ENCODE measurements at regions not wholly inside any gene's neighbourhood (a gene's known extent, or its start where the extent isn't known, plus 50 kb on each side); places are given as distances from the start of the nearest gene placed in this dataset.

DNA sequence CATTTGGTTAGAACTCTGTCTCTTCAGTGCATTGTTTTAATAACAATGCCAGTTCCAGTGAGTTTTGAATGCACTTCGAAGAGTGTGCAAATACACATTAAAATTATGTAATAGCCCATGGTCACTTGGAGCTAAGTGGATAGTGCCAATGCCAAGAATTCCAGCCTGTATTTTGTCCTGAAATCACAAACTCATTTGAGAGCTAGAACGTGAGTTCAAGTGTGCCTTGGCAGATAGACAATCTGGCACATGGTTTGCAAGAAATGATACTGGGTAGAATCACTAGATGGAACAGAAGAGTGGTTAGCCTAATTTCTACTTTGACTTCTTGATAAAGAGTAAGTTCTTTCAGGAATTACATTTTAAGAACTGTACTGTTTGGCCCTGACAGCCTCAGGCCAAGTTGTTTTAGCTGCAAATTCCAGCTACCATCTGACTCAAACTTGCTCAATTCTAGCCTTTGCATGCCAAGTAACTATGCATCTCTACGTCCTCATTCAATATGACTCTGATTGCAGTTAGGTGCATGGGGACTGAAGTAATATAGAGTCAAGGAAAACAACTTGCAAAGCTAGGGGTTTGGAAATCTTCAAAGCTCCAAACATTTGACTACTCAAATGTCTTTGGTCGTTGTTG is 131.9 kb upstream of the SMIM31 start:
- H3K36me3 Mint-ChIP-seq, result peaks cover 5% of the 10 kb centered on the region
- peaks cover 23% of the 10 kb centered on the region for H3K9me3 Mint-ChIP-seq
- ChIA-PET POLR2A (no interaction called here), CTCF (no interaction called here)
- DNase-seq (ENCODE audit: low spot score) (no peak), ATAC-seq (no peak)
- H3K4me1 Mint-ChIP-seq, result no peaks in the 10 kb centered on the region
- H3K27me3 Mint-ChIP-seq (ENCODE audit: low read depth), result no peaks in the 10 kb centered on the region
- TF ChIP-seq, protein P1, sequence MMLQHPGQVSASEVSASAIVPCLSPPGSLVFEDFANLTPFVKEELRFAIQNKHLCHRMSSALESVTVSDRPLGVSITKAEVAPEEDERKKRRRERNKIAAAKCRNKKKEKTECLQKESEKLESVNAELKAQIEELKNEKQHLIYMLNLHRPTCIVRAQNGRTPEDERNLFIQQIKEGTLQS (CRISPR knock-in tag; conservative IDR thresholded peaks at IDR 0.05), result no peak
- TF ChIP-seq MXD4 (CRISPR knock-in tag; IDR thresholded peaks at IDR 0.05; ENCODE audit: borderline replicate concordance), result no peak
- no peak overlapping the region for H3K27ac Mint-ChIP-seq
- no peak overlapping the region for H3K4me3 Mint-ChIP-seq

DNA sequence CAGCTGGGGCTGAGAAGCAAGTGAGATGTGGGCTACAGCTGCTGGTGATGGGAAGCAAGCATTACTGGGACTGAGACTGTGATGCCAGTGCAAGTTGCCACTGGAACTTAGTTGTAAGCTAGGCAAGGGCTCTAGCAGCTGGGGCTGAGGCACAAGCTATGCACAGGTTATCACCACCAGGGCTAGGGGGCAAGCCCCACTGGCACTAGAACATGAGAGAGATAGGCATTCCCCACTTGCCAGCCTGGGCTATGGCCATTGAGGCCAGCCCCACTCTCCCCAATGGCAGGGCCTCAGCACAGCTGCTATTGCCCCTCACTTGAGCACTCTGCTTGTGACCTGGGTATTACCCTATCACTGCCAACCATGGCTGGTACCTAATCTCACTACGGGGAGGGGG is 130.8 kb upstream of the SMIM31 start:
- DNase-seq (ENCODE audit: low spot score) (no peak), ATAC-seq (no peak)
- POLR2A ChIA-PET, result no interaction called here
- Mint-ChIP-seq H3K4me3 (no peak overlapping the region), H3K4me1 (no peaks in the 10 kb centered on the region), H3K9me3 (peaks cover 23% of the 10 kb centered on the region), H3K36me3 (peaks cover 5% of the 10 kb centered on the region), H3K27ac (no peak overlapping the region), H3K27me3 (ENCODE audit: low read depth) (no peaks in the 10 kb centered on the region)
- CTCF ChIA-PET, result no interaction called here
- TF ChIP-seq CREM (CRISPR knock-in tag; IDR thresholded peaks at IDR 0.05), result no peak

DNA sequence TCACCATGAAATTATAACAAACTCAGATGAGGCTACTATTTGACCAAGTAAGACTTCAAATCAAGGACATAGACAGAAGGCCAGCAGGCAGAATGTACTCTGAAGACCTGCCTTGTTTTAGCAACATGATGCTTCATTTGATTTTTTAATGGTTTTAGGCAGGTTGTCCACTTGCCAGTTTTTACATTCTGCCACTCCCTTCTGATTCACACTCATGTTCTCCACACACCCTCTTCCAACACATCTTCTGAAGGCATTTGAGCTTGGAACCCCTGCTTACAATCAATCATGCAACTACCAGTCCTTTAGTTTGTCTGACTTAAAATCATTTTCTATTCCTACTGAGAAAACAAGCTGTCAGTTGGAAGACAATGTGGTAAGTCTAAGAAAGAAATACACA is 114.9 kb upstream of the SMIM31 start:
- POLR2A ChIA-PET, result no interaction called here
- peaks cover 10% of the 10 kb centered on the region for H3K9me3 Mint-ChIP-seq
- no peak overlapping the region for H3K27ac Mint-ChIP-seq
- DNase-seq (ENCODE audit: low spot score) (no peak), ATAC-seq (no peak)
- H3K27me3 Mint-ChIP-seq (ENCODE audit: low read depth), result no peaks in the 10 kb centered on the region
- H3K4me3 Mint-ChIP-seq, result no peak overlapping the region
- CTCF ChIA-PET, result no interaction called here
- H3K36me3 Mint-ChIP-seq, result no peaks in the 10 kb centered on the region
- H3K4me1 Mint-ChIP-seq, result peaks cover 8% of the 10 kb centered on the region
- TF ChIP-seq JUN (CRISPR knock-in tag; IDR thresholded peaks at IDR 0.05) (no peak), NFYB (CRISPR knock-in tag; conservative IDR thresholded peaks at IDR 0.05; ENCODE audit: low read depth) (no peak), ZNF396 (CRISPR knock-in tag; IDR thresholded peaks at IDR 0.05; ENCODE audit: borderline replicate concordance) (no peak), TCF7 (CRISPR knock-in tag; IDR thresholded peaks at IDR 0.05; ENCODE audit: low read depth) (no peak), RORB (CRISPR knock-in tag; IDR thresholded peaks at IDR 0.05) (no peak), ZNF317 (CRISPR knock-in tag; IDR thresholded peaks at IDR 0.05; ENCODE audit: borderline replicate concordance, low read depth) (no peak), PRRX2 (CRISPR knock-in tag; IDR thresholded peaks at IDR 0.05) (no peak), ZNF232 (CRISPR knock-in tag; IDR thresholded peaks at IDR 0.05) (no peak), MXD4 (CRISPR knock-in tag; IDR thresholded peaks at IDR 0.05; ENCODE audit: borderline replicate concordance) (no peak), ZNF121 (CRISPR knock-in tag; IDR thresholded peaks at IDR 0.05) (no peak), KAT7 (CRISPR knock-in tag; IDR thresholded peaks at IDR 0.05; ENCODE audit: borderline replicate concordance) (no peak), ZNF671 (CRISPR knock-in tag; IDR thresholded peaks at IDR 0.05) (no peak), TEAD1 (CRISPR knock-in tag; IDR thresholded peaks at IDR 0.05) (no peak), SMAD4 (CRISPR knock-in tag; IDR thresholded peaks at IDR 0.05) (no peak)
- TF ChIP-seq, protein P2, sequence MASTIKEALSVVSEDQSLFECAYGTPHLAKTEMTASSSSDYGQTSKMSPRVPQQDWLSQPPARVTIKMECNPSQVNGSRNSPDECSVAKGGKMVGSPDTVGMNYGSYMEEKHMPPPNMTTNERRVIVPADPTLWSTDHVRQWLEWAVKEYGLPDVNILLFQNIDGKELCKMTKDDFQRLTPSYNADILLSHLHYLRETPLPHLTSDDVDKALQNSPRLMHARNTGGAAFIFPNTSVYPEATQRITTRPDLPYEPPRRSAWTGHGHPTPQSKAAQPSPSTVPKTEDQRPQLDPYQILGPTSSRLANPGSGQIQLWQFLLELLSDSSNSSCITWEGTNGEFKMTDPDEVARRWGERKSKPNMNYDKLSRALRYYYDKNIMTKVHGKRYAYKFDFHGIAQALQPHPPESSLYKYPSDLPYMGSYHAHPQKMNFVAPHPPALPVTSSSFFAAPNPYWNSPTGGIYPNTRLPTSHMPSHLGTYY (CRISPR knock-in tag; IDR thresholded peaks at IDR 0.05), result no peak
- TF ChIP-seq, protein P3, sequence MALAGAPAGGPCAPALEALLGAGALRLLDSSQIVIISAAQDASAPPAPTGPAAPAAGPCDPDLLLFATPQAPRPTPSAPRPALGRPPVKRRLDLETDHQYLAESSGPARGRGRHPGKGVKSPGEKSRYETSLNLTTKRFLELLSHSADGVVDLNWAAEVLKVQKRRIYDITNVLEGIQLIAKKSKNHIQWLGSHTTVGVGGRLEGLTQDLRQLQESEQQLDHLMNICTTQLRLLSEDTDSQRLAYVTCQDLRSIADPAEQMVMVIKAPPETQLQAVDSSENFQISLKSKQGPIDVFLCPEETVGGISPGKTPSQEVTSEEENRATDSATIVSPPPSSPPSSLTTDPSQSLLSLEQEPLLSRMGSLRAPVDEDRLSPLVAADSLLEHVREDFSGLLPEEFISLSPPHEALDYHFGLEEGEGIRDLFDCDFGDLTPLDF (CRISPR knock-in tag; IDR thresholded peaks at IDR 0.05), result no peak
- TF ChIP-seq, protein P4, sequence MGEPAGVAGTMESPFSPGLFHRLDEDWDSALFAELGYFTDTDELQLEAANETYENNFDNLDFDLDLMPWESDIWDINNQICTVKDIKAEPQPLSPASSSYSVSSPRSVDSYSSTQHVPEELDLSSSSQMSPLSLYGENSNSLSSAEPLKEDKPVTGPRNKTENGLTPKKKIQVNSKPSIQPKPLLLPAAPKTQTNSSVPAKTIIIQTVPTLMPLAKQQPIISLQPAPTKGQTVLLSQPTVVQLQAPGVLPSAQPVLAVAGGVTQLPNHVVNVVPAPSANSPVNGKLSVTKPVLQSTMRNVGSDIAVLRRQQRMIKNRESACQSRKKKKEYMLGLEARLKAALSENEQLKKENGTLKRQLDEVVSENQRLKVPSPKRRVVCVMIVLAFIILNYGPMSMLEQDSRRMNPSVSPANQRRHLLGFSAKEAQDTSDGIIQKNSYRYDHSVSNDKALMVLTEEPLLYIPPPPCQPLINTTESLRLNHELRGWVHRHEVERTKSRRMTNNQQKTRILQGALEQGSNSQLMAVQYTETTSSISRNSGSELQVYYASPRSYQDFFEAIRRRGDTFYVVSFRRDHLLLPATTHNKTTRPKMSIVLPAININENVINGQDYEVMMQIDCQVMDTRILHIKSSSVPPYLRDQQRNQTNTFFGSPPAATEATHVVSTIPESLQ (CRISPR knock-in tag; IDR thresholded peaks at IDR 0.05), result no peak
- TF ChIP-seq, protein P5, sequence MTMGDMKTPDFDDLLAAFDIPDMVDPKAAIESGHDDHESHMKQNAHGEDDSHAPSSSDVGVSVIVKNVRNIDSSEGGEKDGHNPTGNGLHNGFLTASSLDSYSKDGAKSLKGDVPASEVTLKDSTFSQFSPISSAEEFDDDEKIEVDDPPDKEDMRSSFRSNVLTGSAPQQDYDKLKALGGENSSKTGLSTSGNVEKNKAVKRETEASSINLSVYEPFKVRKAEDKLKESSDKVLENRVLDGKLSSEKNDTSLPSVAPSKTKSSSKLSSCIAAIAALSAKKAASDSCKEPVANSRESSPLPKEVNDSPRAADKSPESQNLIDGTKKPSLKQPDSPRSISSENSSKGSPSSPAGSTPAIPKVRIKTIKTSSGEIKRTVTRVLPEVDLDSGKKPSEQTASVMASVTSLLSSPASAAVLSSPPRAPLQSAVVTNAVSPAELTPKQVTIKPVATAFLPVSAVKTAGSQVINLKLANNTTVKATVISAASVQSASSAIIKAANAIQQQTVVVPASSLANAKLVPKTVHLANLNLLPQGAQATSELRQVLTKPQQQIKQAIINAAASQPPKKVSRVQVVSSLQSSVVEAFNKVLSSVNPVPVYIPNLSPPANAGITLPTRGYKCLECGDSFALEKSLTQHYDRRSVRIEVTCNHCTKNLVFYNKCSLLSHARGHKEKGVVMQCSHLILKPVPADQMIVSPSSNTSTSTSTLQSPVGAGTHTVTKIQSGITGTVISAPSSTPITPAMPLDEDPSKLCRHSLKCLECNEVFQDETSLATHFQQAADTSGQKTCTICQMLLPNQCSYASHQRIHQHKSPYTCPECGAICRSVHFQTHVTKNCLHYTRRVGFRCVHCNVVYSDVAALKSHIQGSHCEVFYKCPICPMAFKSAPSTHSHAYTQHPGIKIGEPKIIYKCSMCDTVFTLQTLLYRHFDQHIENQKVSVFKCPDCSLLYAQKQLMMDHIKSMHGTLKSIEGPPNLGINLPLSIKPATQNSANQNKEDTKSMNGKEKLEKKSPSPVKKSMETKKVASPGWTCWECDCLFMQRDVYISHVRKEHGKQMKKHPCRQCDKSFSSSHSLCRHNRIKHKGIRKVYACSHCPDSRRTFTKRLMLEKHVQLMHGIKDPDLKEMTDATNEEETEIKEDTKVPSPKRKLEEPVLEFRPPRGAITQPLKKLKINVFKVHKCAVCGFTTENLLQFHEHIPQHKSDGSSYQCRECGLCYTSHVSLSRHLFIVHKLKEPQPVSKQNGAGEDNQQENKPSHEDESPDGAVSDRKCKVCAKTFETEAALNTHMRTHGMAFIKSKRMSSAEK (CRISPR knock-in tag; IDR thresholded peaks at IDR 0.05; ENCODE audit: borderline replicate concordance), result no peak
- TF ChIP-seq, protein P1 (CRISPR knock-in tag; conservative IDR thresholded peaks at IDR 0.05), result no peak

Measured in WTC11 (cell line).